SK-N-MC (cell line): ENCODE measurements at regions not wholly inside any gene's neighbourhood (a gene's known extent, or its start where the extent isn't known, plus 50 kb on each side); places are given as distances from the start of the nearest gene placed in this dataset.

Experiments used
- EZH2 ChIP-seq: fragments of 200-600 bp; sonication (generic); IDR thresholded peaks from one replicate; pipeline ENCODE4 v1.6.1; 2017; ENCODE audit warnings: antibody characterized with exemption
- FOXP2 ChIP-seq: optimal IDR thresholded peaks from 2 replicates; pipeline ENCODE3; 2011; ENCODE audit warnings: mild to moderate bottlenecking, moderate library complexity; ENCODE audit not compliant: insufficient read depth; ENCODE audit errors: extremely low read length, control extremely low read depth
- POLR2AphosphoS5 ChIP-seq: IDR thresholded peaks from 2 replicates; pipeline ENCODE4 v1.6.1; 2012; ENCODE audit warnings: mild to moderate bottlenecking, low read depth, low read length, borderline replicate concordance

GRCh38 chr2:166665991-166666940 lies 172.2 kb upstream of the SCN7A start:
- no peak for TF ChIP-seq EZH2
- no peak for TF ChIP-seq POLR2AphosphoS5
- TF ChIP-seq FOXP2: no peak
